DMS114 treated with DMSO at 0.1 percent for 48 hours (cell line): ENCODE measurements at regions not wholly inside any gene's neighbourhood (a gene's known extent, or its start where the extent isn't known, plus 50 kb on each side); places are given as distances from the start of the nearest gene placed in this dataset.
"Not testable (repeated sequence)": the region's sequence is repeated elsewhere in the genome, so short reads cannot be mapped to it uniquely, and the experiment has no call there.

Source experiments
- DNase-seq: peaks from one replicate; lab custom pipeline; 2025; ENCODE audit not compliant: unreplicated experiment; lab: John Stamatoyannopoulos, UW

DNA sequence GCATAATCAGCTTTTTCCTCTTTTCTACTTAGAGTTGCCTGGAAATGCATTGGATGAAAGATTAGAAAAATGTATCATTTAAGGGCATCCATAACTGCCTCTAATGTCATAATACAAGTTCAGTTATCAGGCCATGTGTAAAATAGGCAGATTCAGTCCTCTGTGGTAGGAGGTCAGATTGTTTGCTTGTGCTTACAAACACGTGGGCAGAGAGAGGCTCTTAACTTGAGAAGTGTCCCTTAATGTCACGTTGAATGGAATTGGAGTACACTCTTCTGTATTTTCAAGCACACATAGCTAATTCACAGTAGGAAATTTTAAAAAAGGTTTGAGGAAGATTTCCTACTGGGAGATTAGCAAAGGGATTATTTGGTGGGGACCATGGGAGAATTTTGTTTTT, 359.8 kb upstream of the MTPN start:
- no peak for DNase-seq

DNA sequence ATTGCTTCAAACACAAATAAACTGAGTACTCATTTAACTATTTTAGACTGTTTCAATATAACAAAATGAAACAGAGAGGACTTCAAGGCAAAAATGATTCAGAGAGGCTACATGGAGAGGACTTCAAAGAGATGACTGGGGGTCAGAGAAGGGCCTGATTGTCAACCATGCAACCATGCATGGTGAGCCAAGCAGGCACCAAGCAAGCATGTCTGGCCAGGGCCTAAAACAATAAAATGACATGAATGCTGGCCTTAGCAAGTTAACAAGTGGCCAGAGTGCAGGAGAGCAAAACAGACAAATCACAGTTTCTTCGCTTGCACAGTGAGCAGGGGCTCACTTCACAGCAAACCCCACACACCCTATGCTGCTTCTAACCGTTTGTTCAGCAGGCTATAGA, 356.5 kb upstream of the MTPN start:
- DNase-seq, result no peak

DNA sequence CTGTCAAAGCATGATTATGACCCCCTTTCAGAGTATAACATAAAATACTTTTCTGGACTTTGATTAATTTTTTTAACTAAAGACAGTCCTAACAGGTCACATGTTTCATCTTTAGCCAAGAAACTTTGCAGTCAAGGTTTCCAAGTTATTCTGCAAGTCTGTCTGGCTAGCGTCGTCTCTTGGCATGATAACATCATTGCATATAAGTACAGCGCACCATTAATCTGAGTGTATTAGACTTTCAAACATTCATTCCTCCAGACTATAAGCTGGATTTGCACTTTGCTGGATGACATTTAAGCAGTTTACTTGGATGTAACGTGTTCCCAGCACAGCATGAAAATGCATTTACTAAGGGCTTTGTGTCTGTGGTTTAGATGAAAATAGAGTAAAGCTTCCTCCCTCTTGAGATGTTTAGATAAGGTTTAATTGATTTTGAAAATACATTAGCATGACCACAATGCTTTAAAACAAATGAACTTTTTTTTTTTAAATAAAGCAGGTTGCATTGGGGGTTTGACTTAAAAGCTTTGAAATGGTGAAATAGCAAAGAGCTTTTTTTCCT, 349.0 kb upstream of the MTPN start:
- no peak for DNase-seq

DNA sequence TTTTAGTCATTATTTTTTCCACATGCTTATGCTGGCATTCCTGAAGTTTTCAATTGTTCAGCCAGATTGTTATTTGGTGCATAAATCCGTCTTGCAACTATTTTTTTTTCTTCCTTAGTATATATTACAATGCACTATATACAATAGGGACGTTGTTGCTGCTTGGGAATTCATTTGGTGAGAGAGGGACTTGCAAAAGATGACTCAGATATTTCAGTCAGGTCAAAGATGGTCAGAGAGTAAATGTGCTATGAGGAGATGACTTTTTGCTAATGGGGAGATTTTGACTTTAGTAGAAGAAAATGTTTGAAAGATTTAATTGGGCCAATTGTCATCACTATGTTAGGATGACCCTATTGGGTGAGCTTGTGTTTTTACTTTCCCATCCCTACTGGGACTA, 348.4 kb upstream of the MTPN start:
- DNase-seq, result no peak

DNA sequence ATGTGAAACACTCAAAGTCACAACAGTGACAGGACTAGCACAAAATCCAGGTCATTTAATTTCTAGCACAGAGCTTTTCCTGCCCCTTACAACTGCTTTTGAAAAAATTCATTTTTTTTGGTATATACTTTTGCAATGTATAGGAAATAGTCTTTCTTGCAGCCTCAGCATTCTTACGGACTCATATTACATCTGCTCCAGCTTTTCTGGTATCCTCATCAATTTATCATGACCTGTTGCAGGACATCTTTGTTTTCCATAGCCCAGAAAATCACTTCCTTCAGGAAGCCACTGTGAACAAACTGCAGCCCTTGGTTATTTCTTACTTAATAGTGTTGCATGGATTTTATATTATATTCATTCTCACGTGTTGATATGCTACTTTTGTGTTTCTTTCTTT, 347.9 kb upstream of the MTPN start:
- DNase-seq, result no peak

DNA sequence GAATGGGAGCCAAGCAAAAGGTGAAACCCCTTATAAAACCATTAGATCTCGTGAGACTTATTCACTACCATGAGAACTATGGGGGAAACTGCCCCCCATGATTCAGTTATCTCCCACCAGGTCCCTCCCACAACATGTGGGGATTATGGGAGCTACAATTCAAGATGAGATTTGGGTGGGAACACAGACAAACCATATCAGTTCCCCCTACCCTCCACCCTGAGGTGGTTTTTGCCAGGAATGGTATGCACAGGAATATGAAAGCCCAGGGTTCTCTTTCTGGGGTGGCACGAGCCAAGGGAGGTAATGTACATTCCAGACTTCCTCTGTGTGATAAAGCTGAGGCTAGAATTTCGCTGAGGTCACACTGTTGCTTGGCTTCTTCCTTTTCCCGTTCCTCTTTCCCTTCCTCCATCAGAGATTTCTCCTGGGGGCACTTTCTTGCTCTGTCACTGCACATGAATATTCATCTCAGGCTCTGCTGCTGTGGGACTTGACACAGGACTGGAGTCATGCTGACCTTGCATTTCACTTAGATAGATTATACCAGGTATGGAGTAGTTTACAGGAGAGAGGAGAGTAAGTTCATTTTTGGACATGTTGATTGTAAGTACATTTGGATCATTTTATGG, 347.0 kb upstream of the MTPN start:
- DNase-seq, result no peak

DNA sequence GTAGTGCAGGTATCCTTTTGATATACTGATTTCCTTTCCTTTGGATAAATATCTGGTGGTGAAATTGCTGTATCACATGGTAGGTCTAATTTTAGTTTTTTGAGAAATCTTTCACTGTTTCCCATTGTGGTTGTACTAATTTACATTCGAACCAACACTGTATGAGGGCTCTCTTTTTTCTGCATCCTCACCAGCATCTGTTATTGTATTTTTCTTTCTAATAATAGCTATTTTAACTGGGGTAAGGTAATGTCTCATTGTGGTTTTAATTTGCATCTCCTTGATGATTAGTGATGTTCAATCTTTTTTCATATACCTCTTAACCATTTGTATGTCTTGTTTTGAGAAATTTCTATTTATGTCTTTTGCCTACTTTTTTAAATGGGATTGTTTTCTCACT, 335.4 kb upstream of the MTPN start:
- no peak for DNase-seq

DNA sequence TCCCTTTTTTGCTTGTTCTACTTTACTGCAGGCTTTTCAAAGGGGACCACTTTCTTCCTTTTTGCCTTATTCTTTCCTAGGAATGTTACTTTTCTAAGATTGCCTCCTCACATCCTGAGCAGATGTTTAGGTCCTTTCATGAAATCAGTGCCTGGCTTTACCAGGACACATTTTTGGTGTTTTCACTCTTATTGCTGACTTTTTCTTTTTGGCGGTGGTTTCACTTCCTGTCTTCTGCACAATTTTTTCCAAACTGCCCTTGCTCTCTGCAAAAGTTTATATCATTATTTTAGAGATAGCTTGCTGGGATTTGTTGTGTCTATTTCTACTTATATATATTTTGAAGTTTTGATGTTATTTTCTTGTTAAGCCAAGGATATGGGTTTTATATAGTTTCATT, 332.2 kb upstream of the MTPN start:
- DNase-seq, result no peak

DNA sequence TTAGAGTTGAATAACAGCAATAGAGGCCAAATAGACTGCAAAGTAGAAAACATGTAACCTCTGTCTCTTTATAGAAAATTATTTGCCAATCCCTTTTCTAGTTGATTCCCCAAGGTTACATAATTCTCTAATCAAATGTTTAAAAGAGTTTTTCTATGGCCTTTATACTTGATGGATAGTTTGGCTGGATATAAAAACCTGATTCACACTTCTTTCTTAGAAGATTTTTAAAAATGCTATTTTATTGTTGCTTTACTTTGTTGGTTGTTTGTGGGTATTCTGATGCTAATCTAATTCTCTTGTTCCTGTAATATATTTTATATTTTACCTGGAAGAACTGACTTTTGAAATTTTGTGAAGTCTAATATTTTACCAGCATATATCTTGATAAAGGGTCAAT, 331.1 kb upstream of the MTPN start:
- no peak for DNase-seq

DNA sequence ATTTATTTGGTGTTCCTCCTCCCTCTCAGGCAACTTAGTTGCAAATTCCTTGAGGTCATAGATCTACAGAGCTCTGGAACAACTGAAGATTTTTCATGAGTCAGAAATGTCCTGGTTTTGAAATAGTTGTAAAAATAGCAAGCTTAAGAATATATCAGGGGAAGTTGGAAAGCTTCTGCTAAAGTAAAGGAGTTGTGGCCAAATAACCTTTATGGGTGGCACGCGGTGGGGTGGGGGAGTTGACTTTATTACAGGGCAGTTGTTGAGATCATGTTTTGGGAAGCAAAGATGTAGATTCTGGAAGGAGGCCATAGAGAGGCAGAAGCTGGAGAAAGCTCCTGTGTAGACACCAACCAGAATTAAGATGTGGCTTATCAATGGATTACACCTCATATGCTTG, 326.0 kb upstream of the MTPN start:
- no peak for DNase-seq

DNA sequence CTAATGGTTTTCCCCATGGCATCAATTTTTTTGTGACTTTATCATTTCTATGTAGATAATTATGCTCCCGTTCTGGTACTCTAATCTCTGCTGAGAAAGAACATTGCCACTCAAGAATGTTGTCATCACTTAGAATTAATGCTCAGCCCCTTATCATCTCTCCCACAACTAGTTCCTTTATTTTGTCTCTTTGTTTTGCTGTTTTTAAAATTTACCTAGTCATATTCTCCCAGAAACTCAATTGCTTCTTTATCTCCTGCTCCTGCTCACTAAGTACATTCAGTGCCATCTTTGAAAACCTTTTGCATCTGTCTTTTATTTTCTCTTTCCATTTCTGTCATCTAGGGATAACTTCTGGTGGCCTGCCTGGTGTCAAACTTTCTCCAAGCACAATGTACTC, 324.9 kb upstream of the MTPN start:
- DNase-seq, result no peak

DNA sequence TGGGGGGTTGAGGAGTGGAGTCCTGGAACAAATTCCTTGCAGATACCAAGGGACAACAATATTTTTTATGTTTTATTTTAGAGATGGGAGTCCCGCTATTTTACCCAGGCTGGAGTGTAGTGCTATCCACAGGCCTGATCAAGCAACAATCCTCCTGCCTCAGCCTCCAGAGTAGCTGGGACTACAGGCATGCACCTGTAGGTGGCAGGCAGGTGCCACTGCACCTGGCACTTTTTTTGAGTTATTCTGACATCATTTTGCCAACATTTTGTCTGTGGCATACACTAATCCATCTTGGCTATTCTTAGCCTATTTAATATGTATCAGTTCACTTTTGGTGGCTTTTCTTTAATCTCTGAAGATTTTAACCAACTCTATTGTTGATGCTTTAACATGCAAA, 317.8 kb upstream of the MTPN start:
- no peak for DNase-seq

DNA sequence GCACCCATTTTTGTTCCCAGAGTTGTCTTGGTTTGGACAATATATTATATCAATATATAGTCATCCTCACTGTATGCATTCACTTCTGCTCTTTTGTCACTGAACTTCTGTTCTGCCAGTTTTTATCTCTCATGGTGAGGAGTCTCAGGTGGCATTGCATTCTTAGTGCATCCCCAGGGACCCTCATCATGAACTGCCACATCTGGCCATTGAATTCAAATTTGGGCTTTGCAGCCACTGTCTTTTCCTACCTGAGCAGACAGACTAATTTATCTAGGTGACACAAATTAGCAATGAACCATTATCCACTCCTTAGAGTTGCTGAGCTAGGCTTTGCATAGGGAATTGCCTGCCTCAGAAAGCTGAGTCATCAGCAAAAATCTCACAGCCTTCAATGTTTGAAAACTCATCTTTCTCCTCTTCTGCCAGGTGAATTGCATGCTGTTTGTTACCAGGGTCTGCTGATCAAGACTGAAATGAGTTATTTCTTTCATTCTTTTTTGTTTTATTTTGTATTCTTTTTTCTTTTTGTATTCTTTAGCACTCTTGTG, 316.8 kb upstream of the MTPN start:
- DNase-seq, result no peak

DNA sequence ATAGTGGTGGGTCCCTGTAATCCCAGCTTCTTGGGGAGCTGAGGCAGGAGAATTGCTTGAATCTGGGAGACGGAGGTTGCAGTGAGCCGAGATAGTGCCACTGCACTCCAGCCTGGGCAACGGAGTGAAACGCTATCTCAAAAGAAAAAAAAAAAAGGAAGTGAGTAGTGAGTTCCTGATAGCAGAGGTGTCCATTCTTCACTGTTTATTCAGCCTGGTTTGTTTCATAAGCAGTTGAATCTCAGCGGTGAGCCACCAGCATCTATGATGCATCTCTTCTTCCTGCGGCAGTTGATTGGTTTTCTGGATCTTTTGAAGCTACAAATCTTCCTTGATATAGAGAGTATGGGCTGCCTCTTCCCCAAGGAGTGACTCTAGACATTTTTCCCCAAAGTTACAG, 316.1 kb upstream of the MTPN start:
- DNase-seq, result no peak

DNA sequence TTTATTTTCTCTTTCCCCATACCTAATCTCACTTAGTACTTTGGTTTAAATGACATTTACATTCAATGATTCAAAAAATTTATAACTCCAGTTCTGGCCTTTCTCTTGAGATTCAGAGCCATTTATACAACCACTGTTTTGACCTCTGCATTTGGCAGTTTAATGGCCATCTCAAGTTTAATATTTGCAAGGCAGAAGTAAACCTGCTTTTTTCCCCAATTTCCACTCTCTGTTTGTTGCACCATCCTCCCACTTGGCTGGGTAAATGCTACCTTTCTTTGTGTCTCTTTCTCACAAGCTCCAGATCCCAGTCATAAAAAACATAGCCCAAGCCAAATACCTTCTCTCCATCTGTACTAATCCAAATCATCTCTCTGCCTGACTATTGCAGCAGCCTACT, 315.2 kb upstream of the MTPN start:
- no peak for DNase-seq

DNA sequence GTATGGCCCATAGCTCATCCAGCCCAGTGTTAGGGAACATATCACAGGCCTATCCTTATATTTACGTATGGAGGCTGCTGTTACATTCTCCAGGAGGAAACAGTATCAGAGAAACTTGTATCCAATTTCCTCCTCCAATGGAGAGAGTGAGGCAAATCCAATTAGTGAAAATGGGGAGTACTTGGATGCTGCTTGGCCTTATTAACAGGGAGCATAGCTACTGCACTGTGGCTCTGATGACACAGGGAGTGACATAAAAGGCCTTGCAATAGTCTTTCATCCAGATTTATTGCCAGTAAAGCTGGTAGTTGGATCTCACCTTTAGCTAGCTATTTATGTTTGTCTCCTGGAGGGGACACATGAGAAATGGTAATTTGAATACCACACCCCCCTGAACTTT, 313.2 kb upstream of the MTPN start:
- no peak for DNase-seq

DNA sequence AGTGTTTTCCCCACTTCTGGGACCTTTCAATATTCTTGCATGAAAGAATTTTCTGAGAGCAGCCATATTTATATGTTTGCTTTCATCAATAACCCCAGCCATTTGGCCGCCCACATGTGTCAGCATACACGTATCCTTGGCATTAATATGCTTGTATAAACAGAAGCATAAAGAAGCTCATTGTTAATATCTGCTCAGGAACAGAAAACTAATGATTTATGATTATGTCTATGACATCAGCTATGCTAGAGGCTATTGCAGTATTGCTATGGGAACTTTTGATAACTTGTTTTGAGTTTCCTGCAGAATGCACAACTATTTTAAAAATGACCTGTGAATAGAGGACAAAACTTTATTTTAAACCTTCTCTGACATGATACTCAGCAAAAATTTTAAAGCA, 300.9 kb upstream of the MTPN start:
- no peak for DNase-seq

DNA sequence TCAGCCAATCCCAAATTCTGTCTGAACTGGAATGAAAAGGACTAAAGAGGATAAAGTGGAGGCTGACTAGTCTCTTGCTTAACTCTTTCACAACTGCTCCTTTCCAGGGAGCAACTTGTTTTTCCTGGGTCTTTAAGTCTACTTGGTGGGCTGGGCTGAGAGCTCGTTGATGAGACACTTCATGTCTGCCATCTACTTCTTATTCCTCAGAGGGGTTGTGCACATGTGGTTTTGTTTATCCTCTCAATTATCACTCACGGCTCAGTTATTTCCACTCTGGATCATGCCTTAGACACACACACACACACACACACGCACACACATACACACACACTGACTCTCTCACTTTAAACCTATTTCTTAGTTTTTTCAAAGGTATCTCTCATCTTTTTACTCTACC, 298.6 kb upstream of the MTPN start:
- no peak for DNase-seq

DNA sequence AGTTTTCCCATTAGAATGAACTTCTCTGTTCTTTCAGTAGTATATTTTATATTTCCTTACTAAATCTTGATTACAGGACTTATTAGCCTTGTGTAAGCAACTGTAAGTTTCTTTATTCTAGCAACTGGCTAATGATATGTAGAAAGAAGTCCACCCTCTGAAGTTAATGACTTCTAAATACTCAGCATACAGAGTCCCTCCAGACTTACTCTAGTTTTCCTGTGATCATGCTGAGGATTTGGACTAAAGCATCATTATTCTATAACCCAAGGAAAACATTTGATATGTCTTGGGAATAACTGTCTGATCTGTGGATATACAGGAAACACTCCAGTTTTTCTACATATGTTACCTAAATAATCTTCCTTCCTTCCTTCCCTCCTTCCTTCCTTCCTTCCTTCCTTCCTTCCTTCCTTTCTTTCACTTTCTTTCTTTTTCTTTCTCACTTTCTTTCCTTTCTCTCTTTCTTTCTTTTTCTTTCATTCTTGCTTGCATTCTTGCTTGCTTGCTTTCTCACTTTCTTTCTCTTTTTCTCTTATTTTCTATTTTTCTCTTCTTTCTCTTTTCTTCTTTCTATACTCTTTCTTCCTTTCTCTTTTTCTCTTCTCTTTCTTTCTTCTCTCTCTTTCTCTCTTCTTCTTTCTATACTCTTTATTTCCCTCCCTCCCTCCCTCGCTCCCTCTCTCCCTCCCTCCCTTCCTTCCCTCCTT, 297.6 kb upstream of the MTPN start:
- no peak for DNase-seq

DNA sequence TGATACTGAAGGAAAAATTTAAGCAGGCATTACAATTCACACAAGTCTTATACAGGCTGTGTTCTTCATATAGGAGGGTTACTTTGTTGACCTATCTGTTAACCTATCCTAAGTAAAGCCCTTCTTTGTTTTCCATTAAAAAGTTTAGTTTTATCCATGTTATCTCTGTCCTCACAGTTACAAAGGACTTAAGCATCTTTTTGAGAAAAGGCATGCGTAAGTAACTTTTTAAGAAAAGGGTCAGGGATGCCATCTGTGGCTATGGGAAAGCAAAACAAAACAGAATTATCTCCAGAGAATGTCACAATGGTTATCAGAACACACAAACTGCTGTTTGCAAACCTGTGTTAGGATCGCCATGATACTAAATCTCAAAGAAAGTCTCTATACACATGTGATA, 295.8 kb upstream of the MTPN start:
- DNase-seq, result no peak

DNA sequence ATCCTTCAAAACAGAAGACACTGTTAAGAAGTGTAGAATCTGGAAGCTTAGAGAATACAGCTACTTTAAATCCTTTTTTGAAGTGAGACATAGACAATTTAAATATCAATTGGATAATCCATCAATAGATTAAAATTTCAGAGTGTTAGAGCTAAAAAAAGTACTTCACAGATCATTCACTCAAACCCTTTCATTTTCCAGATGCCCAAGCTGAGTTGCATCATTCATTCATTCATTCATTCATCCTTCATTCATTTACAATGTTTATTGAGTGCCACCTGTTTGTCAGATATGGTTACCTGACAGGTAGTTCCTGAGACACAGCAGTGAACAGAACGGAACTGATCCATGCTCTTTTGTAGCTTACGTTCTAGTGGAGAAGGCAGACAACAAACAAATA, 290.7 kb upstream of the MTPN start:
- no peak for DNase-seq

DNA sequence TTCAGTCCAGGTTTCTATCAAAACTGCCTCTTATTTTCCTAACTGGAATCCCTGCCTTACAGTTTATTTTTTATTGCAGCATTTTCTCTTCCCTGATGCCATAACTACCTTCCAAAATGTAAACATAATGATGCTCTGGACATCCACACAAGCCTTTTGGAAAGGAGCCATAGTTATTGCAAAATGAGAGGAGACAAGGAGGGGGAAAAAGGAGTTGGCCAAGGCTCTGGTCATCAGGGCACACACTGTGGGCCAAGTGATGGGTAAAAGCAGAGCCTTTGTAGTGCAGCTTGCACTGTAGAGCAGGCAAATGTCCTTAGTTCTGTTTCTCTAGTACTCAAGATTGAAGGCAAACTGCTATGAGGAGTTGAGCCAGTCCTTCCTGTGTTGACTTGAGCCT, 289.3 kb upstream of the MTPN start:
- no peak for DNase-seq

DNA sequence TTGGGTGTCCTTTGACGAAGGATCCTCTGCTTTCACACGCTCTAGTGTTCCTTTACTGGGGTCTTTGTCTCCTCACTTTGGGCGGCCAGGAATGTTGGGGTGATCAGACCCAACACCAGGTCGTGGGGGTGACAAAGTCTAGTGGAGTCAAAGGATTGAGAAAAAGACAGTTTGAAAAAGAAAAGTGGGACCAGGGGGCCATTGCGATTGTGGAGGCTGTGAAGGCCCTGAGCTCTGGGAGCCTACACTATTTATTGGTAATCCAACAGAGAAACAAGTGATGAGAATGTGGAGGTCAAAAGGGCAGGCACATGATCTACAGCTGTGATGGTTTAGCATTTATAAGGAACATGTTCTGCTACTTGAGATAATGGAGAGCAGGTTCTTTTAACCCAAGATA, 287.1 kb upstream of the MTPN start:
- DNase-seq, result not testable (repeated sequence)
